ENCODE measurements at regions not wholly inside any gene's neighbourhood (a gene's known extent, or its start where the extent isn't known, plus 50 kb on each side); places are given as distances from the start of the nearest gene placed in this dataset.

GRCh38 chr6:9437836-9438235 lies 977.0 kb downstream of the TFAP2A start:
- TF ChIP-seq CTCF (IDR thresholded peaks at IDR 0.05) (no peak), POLR2A (IDR thresholded peaks at IDR 0.05) (no peak)
